ENCODE measurements at regions not wholly inside any gene's neighbourhood (a gene's known extent, or its start where the extent isn't known, plus 50 kb on each side); places are given as distances from the start of the nearest gene placed in this dataset.

GRCh38 chr2:83115155-83115554, 1343.9 kb downstream of the SUCLG1 start:
- TF ChIP-seq CTCF (IDR thresholded peaks at IDR 0.05) = no peak
- TF ChIP-seq POLR2A (IDR thresholded peaks at IDR 0.05) = no peak
